Caki2 (cell line): ENCODE measurements at regions not wholly inside any gene's neighbourhood (a gene's known extent, or its start where the extent isn't known, plus 50 kb on each side); places are given as distances from the start of the nearest gene placed in this dataset.

Source experiments
- DNase-seq: peaks from one replicate; pipeline ENCODE4 v3.0.0-alpha.2; 2015; ENCODE audit warnings: low read depth
- in situ Hi-C: cut with HindIII; loops from 2 replicates; pipeline ENCODE4 v1.10.0; 2016; ENCODE audit warnings: low sequenced_read_pairs, low pct_unique_long_range_greater_than_20kb, mixed read lengths

DNA sequence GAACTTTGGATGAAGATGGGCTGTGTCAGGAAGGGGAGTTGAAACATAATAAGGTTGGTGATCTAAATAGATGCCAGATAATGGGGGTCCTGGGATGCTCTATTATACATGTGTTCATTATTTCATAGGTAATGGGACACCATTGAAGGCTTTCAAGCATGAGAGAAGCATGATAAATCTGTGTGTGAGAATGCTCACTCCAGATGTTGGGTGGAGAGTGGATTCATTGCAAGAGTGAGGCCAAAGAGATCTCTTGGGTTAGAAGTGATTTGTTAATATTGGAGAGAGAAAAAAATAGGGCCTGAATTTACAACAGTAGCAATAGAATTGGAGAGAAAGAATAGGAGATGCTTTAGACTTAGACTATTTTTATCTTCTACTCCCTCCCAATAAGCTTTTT lies 321.3 kb downstream of the SAMD5 start:
- in situ Hi-C loops: no loop called here
- DNase-seq: no peak

DNA sequence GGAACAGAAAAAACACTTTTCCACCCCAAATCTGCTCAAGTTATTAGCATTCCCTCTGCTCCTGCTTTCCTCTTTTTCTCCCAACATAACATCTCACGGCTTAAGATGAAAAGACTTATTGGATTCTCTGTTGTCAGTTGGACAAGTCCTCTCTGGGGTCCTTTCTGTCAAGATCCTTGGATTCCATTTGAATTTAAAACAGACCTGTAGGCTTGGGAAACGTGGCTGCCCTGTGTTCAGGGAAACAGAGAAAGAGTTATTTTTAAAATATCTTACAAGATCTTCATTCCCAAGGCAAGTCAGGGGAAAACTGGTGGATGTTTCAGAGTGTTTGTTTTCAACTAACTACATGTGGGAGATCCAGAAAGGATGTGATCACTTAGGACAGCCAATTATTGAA lies 322.9 kb downstream of the SAMD5 start:
- in situ Hi-C loops: no loop called here

GRCh38 chr6:147833607-147834006 lies 325.1 kb downstream of the SAMD5 start:
- DNase-seq: no peak
- in situ Hi-C loops: no loop called here

More for the DNA sequence above, 322.9 kb downstream of the SAMD5 start:
- no peak for DNase-seq

GRCh38 chr6:147834084-147834776 lies 325.7 kb downstream of the SAMD5 start:
- DNase-seq: no peak
- in situ Hi-C loops: no loop called here

GRCh38 chr6:147837540-147837939 lies 329.1 kb downstream of the SAMD5 start:
- in situ Hi-C loops: no loop called here
- no peak for DNase-seq

- DNase-seq: no peak
- in situ Hi-C loops: no loop called here
Measured at GRCh38 chr6:147839708-147840610, 331.5 kb downstream of the SAMD5 start.

DNA sequence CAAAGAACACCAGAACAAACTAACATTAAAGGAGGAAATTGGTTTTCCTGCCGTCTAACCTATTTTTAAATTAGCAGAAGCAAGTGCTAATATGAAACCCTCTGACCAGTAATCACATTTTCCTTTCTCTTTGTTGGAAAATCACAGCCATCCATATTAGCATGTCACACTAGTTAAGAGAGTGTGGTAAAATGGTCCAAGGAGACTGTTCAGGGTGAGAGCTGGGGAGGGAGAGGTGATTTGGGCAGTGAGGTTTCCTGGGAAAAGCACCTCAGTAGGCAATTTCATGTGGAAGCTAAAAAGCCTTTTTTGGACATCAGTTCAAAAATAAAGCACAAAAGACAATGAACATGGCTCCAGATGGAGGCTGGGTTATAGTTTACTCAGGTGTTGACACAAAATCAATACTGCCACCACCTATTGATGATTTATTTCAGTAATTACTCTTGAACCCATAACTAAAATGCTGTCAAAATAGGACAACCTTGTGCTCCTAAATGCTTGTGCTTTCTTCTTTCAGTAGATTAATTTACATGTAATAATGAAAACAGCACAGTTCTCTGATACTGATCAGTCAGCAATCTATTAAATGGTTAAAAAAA lies 333.2 kb downstream of the SAMD5 start:
- in situ Hi-C loops: no loop called here
- DNase-seq: no peak

- in situ Hi-C loops: no loop called here
- no peak for DNase-seq
Measured at GRCh38 chr6:147849401-147850330, 341.2 kb downstream of the SAMD5 start.

GRCh38 chr6:147852772-147853171 lies 344.3 kb downstream of the SAMD5 start:
- in situ Hi-C loops: no loop called here
- DNase-seq: no peak

GRCh38 chr6:147853574-147853973 lies 345.1 kb downstream of the SAMD5 start:
- in situ Hi-C loops: no loop called here
- no peak for DNase-seq

- in situ Hi-C loops: no loop called here
- DNase-seq: no peak
Measured at GRCh38 chr6:147855803-147856482, 347.5 kb downstream of the SAMD5 start.

- in situ Hi-C loops: no loop called here
- DNase-seq: no peak
Measured at GRCh38 chr6:147856687-147857086, 348.2 kb downstream of the SAMD5 start.

GRCh38 chr6:147858421-147858820 lies 349.9 kb downstream of the SAMD5 start:
- no peak for DNase-seq
- in situ Hi-C loops: no loop called here

DNA sequence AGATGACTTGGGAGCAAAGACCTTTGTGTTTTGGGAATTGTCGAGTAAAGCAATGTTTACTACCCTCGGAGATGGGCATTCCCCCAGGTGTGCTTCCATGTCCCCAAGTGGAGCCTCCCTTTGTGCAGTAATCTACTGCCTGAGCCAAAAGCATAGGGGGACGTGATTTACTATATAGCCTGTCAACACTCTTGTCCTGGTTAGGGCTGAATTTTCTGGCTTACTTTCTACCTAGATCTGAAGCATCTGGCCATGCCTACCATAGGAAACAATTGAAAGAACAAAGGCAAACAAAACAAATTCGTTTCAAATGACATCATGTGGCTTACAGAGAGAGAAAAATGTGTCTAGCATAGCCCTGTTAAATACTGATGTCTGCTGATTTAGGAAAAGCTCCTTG lies 350.6 kb downstream of the SAMD5 start:
- in situ Hi-C loops: no loop called here
- DNase-seq: no peak

GRCh38 chr6:147861696-147862095 lies 353.2 kb downstream of the SAMD5 start:
- in situ Hi-C loops: no loop called here
- DNase-seq: no peak

GRCh38 chr6:147867433-147868226 lies 359.1 kb downstream of the SAMD5 start:
- in situ Hi-C loops: no loop called here
- no peak for DNase-seq
